HG03457 (cell line): ENCODE measurements at regions not wholly inside any gene's neighbourhood (a gene's known extent, or its start where the extent isn't known, plus 50 kb on each side); places are given as distances from the start of the nearest gene placed in this dataset.
"Not testable (repeated sequence)": the region's sequence is repeated elsewhere in the genome, so short reads cannot be mapped to it uniquely, and the experiment has no call there.

Experiments
- ATAC-seq: cut with Tn5 transposase; IDR thresholded peaks from one replicate; pipeline ENCODE4 v1.9.1; 2021; ENCODE audit warnings: moderate number of reproducible peaks; ENCODE audit not compliant: unreplicated experiment

DNA sequence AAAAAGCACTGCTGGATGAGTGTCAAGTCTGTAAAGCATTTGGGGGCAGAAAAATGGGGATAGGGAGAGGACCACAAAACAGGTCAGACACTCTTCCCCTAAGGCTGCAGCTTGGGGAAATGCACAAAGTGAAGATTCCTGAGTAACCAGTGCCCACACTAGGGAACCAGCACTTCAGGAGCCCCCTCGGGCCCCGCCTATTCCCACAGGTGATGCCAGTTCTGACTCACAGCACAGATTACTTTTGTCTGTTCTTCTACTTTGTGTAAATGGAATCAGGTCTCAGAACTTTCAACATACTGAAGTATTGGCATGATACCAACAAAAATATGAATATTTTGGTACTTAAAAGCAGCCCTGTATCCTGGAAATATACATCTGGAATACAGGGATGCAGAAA, 112.5 kb downstream of the ADRA2C start:
- no peak for ATAC-seq

- no peak for ATAC-seq
These were observed 113.8 kb downstream of the ADRA2C start for GRCh38 chr4:3879681-3880614.

- ATAC-seq = no peak
These were observed 114.5 kb downstream of the ADRA2C start for GRCh38 chr4:3880615-3881120.

- not testable (repeated sequence) for ATAC-seq
These were observed 116.2 kb downstream of the ADRA2C start for GRCh38 chr4:3882316-3882885.

GRCh38 chr4:3884261-3884660, 118.1 kb downstream of the ADRA2C start:
- ATAC-seq = not testable (repeated sequence)

DNA sequence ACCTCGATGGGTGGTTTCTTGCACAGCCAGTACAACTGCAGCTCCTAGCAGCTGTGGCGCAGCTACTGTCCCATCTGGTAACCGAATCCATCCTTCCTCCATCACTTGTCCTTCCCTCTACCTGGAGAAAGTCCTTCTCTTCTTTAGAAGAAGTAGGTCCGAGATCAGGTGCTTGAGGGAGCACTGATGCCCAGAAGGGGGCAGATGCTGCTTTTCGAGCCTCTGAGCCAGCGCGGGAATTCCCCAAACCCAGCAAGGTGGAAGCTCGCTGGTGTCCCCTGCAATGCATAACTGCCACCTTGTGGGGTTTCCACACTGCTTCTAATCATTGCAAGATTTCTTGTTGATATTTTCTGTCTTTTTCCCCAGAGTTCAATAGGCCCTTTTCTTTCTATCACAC, 127.4 kb downstream of the ADRA2C start:
- not testable (repeated sequence) for ATAC-seq

- not testable (repeated sequence) for ATAC-seq
These were observed 128.1 kb downstream of the ADRA2C start for GRCh38 chr4:3894086-3894959.

DNA sequence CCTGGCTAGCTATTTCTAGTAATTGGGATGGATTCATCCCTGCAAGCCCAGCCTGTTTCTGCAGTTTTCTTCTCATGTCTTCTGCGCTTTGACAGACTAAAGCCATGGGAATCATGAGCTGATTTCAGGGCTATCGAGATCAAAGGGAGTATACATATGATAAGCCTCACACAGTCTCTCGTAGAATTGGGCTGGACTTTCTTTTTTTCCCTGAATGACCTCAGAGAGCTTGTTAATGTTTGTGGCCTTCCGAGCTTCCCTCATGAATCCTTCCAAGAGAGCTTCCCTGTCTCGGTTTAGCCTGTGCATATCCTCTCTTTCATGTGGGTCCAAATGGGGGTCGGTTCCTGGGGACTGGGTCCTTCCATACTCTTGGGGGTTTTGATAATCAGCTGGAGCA, 130.3 kb downstream of the ADRA2C start:
- no peak for ATAC-seq

- ATAC-seq = not testable (repeated sequence)
These were observed 130.8 kb downstream of the ADRA2C start for GRCh38 chr4:3896871-3897578.

DNA sequence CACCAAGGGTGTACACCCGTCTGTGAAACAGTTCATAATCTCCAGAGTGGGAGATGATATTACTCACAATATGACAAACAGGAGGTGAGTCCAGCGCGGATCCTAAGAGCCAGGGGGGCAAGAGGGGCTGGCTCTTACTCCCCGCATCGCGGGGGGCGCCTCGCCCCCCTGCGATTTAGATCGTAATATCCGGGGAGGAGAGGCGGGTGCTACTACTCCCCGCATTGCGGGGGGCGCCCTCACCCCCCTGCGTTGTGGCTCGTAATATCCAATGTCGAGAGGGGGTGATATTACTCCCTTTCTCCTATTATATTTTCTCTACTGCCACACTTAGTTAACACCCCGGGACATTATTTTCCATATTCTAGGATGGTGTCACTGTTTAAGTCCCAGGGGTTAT, 131.9 kb downstream of the ADRA2C start:
- ATAC-seq = no peak

- ATAC-seq = not testable (repeated sequence)
These were observed 132.7 kb downstream of the ADRA2C start for GRCh38 chr4:3898928-3899327.

DNA sequence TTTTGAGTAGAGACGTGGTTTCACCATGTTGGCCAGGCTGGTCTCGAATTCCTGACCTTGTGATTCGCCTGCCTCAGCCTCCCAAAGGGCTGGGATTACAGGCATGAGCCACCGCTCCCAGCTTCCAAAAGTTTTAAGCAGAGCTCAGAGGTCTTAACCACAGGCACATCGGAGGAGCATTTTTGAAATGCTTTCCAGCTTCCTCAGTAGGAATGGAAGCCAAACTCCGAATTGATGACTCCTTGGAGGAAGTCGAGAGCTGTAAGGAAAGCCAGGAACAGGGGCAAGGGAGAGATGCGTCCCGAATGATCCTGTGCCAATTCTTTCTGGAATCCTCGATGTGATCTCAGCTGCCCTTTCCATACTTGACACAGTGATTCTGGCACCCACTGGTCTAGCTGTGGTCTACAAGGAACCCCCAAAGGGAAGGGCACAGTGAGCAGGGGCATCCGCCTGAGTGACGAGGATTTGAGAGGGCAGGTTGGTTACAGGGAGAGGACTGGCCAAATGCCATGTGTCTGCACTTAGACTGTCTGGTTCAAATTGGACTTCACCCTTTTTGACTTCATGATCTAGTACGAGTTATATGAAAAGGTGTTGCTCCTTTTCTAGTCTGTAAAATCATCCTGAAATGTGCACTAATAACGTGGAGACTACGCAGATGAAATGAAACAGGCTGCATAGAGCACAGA, 138.2 kb downstream of the ADRA2C start:
- ATAC-seq = not testable (repeated sequence)

DNA sequence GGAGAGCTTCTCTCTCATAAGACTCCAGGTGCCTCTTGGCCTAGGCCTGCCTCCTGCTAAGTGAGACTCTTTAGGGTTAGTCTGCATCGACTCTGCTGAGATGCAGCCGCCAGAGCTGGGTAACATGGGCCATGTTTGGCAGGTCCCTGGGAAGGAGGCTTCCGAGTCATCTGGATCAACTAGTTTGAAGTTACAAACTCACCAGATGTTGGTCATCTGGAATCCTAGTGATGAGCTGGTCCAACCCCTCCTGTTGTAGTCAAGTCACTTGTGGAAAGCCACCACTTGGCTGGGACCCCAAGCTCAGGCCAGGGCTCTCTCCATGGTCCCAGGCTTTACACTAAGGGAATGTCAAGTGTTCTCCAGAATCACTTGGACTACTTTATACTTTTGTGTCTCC, 143.4 kb downstream of the ADRA2C start:
- ATAC-seq = not testable (repeated sequence)

DNA sequence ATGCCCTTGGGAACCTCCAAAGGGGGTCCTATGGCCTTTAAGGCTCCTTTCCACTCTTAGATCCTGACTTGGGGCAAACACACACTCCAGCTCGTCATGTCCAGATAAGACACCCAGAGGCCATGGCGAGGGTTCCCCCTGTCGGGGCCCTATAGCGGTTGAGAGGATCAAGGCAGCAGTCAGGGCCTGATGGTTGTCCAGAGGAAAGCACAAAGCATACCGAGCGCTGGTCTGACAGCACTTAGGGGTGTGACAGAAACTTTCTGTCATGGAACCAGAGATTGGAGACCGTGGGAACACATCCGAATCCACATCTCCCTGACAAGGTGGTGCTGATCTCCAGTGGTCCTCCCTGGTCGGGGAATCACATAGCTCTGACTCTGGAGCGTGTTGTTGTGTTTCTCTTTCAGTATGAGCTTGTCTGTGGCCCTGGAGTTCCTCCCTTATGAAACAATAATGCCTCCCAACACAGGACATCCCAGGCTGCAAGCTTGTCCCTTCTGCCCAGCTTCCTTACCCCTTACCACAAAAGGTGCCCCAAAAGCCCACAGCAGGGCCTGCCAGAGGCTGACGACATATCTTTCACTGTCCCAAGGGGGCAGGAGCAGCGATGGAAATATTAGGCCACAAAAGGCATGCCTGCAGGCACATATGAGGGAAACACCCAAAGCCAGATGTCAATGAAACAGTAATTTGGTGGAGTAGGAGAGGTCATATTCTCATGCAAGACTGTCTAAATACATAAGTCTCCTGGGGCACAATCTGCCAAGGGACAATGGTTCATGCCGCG, 144.2 kb downstream of the ADRA2C start:
- not testable (repeated sequence) for ATAC-seq

DNA sequence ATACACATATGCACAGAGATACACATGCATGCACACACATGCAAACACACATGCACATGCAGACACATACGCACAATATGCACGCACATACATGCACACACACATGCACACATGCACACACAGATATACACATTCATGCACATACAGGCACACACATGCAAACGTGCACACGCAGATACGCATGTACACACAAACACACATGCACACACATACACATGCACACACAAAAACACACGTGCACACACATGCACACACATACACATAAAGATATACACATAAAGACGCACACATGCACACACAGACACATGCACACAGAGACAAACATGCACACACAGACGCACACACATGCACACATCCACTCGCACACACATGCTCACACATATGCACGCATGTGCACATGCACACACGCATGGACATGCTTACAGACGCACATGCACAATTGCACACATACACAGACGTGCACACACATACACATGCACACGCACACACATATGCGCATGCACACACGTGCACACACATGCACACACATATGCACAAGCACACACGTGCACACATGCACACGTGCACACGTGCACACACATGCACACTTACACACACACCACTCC, 145.2 kb downstream of the ADRA2C start:
- no peak for ATAC-seq

DNA sequence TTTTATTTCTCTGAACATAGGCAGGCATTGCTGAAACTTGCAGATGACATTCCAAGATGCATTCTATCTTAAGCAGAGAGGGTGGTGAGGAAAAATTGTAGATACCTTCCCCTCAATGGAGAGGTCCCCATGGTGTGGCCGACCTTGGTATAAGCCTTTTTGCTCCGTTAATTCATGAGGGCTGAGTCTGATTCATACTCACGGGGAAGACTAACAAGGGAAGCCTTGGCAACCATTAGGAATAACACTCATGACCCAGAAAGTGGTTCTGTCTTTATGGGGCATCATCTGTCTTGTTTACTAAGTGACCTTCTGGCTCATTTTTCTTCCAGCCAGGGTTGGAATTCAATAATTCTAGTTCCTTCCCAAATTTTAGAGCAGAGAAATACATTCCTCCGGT, 148.3 kb downstream of the ADRA2C start:
- ATAC-seq = not testable (repeated sequence)

DNA sequence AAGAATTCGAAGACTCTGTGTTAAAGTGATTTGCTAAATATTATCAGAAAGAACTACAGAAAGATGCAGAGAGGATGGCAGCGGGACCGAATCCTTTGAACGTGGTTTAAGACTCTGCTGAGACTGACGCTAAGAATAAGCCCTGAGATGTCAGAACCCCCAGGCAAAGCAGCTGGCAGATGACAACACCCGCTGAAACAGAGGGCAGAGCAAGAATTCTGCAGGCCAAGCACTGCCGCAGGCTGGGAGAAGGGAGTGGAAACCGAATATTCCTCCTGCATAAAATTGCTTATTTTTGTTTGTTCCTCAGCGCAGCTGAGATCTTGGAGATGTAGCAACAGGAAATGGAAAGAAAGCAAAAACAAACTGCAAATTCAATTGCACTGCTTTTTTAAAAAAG, 153.3 kb downstream of the ADRA2C start:
- ATAC-seq = not testable (repeated sequence)

DNA sequence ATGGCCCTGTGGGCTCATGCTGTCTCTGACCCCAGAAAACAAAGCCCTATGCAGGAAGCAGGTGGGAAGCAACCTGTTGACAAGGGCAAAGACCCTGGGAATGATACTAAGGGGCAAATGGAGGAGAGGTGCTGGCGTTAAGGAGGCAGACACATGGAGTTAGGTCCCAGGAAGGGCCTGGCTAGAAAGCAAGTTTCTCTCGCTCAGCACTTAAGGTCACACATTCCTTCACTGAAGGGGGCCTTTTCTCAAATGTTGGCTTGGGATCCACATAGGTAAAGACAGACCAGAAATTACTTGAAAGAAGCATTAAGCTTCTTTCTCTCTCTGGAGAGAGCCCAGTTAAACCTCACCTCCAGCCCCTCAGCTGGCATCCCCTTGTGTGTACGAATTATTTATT, 155.7 kb downstream of the ADRA2C start:
- ATAC-seq = not testable (repeated sequence)

DNA sequence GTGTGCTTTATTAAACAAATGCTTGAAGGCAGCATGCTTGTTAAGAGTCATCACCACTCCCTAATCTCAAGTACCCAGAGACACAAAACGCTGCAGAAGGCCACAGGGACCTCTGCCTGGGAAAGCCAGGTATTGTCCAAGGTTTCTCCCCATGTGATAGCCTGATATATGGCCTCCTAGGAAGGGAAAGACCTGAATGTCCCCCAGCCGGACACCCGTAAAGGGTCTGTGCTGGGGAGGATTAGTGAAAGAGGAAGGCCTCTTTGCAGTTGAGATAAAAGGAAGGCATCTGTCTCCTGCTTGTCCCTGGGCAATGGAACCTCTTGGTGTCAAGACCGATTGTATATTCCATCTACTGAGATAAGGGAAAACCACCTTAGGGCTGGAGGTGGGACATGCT, 159.7 kb downstream of the ADRA2C start:
- not testable (repeated sequence) for ATAC-seq
